ENCODE measurements at regions not wholly inside any gene's neighbourhood (a gene's known extent, or its start where the extent isn't known, plus 50 kb on each side); places are given as distances from the start of the nearest gene placed in this dataset.
A peak's percentile ranks its signal among the peaks of the same experiment; 100 is the strongest.

GRCh38 chr10:28179006-28179742 lies 123.7 kb downstream of the MPP7 start:
- peak; percentile 64 for TF ChIP-seq CTCF (IDR thresholded peaks at IDR 0.05; ENCODE audit: low read depth, low read length, poor library complexity, severe bottlenecking)
- no peak for TF ChIP-seq EZH2phosphoT487 (IDR thresholded peaks at IDR 0.05; ENCODE audit: borderline replicate concordance, low read length)
